Head of caudate nucleus (tissue), 42 donors: ENCODE measurements at regions not wholly inside any gene's neighbourhood (a gene's known extent, or its start where the extent isn't known, plus 50 kb on each side); places are given as distances from the start of the nearest gene placed in this dataset.
A peak's percentile ranks its signal among the peaks of the same experiment; 100 is the strongest.

Source experiments
- DNase-seq, 42 donors: peaks; one replicate each; pipeline versions ENCODE4 v3.0.0 to v3.0.0-alpha.2; 2020 to 2021; ENCODE audit warnings: mixed read lengths in 7 of 42
- intact Hi-C: fragments of 100-400 bp; cut with DNase I; formaldehyde crosslinking; loops from one replicate; pipeline ENCODE4 v1.15.0; 2022

- intact Hi-C loops = no loop called here
- DNase-seq = peak in 5 of 42 donors; percentile 3 to 29 (median 12)
Observed at GRCh38 chr7:73976761-73977618, 51.0 kb upstream of the ELN start.

- DNase-seq = peak in 1 of 42 donors; percentile 29
- intact Hi-C loops = no loop called here
Observed at GRCh38 chr7:73977619-73978618, 50.1 kb upstream of the ELN start.
